B cell (primary cell): ENCODE measurements at regions not wholly inside any gene's neighbourhood (a gene's known extent, or its start where the extent isn't known, plus 50 kb on each side); places are given as distances from the start of the nearest gene placed in this dataset.

Experiments
- ATAC-seq: fragments of 200-7000 bp; cut with Tn5 transposase; one replicate; pipeline ENCODE4 v1.10.0; 2021; ENCODE audit warnings: low read depth, mild to moderate bottlenecking, moderate number of reproducible peaks, moderate library complexity
- CTCF ChIA-PET: fragments of 350-600 bp; sonication (Branson Sonifier 250); formaldehyde crosslinking; loops from one replicate; lab custom pipeline; 2021; ENCODE audit warnings: antibody characterized with exemption, inconsistent platforms; lab: Charles Lee
- POLR2A ChIA-PET: fragments of 350-600 bp; sonication (Branson Sonifier 250); formaldehyde crosslinking; loops from one replicate; lab custom pipeline; 2021; ENCODE audit warnings: antibody characterized with exemption; lab: Charles Lee
- DNase-seq: peaks from one replicate; pipeline ENCODE4 v3.0.0; 2013
- H2AFZ ChIP-seq: 2 replicates; pipeline ENCODE4 v1.6.1; 2012; ENCODE audit warnings: mild to moderate bottlenecking, low read depth, low read length; ENCODE audit not compliant: insufficient read depth, poor library complexity, severe bottlenecking
- H3K27ac ChIP-seq, 2 donors: 1 replicate in 1 of 2; 2 replicates in 1 of 2; pipeline ENCODE4 v1.5.1; 2012 to 2013; ENCODE audit warnings: low read length in 2 of 2, mild to moderate bottlenecking in 2 of 2, moderate library complexity in 1 of 2
- H3K27me3 ChIP-seq, 4 experiments: fragments of 200-600 bp in 1 of 4; sonication (generic) in 1 of 4; replicated peaks in 1 of 4; 1 replicate in 2 of 4; 2 replicates in 2 of 4; pipeline versions ENCODE4 v1.6.1 to v1.7.0; 2013 to 2016; ENCODE audit warnings: low read length in 3 of 4, mild to moderate bottlenecking in 2 of 4, mixed read lengths in 1 of 4, moderate library complexity in 1 of 4; ENCODE audit not compliant: insufficient read depth in 4 of 4, control insufficient read depth in 3 of 4; ENCODE audit errors: control extremely low read depth in 1 of 4
- H3K36me3 ChIP-seq, 2 experiments: replicated peaks in 1 of 2; 1 replicate in 1 of 2; 2 replicates in 1 of 2; pipeline versions ENCODE4 v1.6.1 to v1.7.1; 2013; ENCODE audit warnings: low read length in 1 of 2; ENCODE audit not compliant: insufficient read depth in 2 of 2, control insufficient read depth in 1 of 2; ENCODE audit errors: control extremely low read depth in 1 of 2, extremely low read depth in 1 of 2
- H3K4me1 ChIP-seq, 2 donors: fragments of 200-600 bp in 1 of 2; sonication (generic) in 1 of 2; 1 replicate in 1 of 2; 2 replicates in 1 of 2; pipeline versions ENCODE4 v1.5.1 to v1.6.1; 2013 to 2017; ENCODE audit warnings: low read length in 2 of 2; ENCODE audit not compliant: control insufficient read depth in 2 of 2, insufficient read depth in 2 of 2
- H3K4me2 ChIP-seq: replicated peaks from 2 replicates; pipeline ENCODE3; 2012; ENCODE audit warnings: mild to moderate bottlenecking, low read depth, low read length; ENCODE audit not compliant: poor library complexity, severe bottlenecking
- H3K4me3 ChIP-seq, 5 experiments: fragments of 200-600 bp in 1 of 5; sonication (generic) in 1 of 5; 1 replicate in 3 of 5; 2 replicates in 2 of 5; pipeline versions ENCODE4 v1.5.1 to v1.7.0; 2011 to 2016; ENCODE audit warnings: low read length in 4 of 5, mild to moderate bottlenecking in 4 of 5, low read depth in 2 of 5, control low read depth in 1 of 5, moderate library complexity in 1 of 5; ENCODE audit not compliant: insufficient read depth in 1 of 5; ENCODE audit errors: control extremely low read depth in 1 of 5, extremely low read depth in 1 of 5
- H3K79me2 ChIP-seq: fragments of 200-600 bp; sonication (generic); one replicate; pipeline ENCODE4 v1.6.0; 2016; ENCODE audit warnings: low read length; ENCODE audit not compliant: control insufficient read depth, insufficient read depth
- H3K9ac ChIP-seq: fragments of 200-600 bp; sonication (generic); 2 replicates; pipeline ENCODE4 v1.6.1; 2017; ENCODE audit warnings: mild to moderate bottlenecking, low read length, moderate library complexity
- H3K9me3 ChIP-seq, 3 donors: one replicate each; pipeline versions ENCODE4 v1.6.1 to v1.7.1; 2013; ENCODE audit warnings: low read length in 2 of 3; ENCODE audit not compliant: control insufficient read depth in 2 of 3, insufficient read depth in 1 of 3; ENCODE audit errors: control extremely low read depth in 1 of 3
- H4K20me1 ChIP-seq: 2 replicates; pipeline ENCODE4 v1.6.0; 2012; ENCODE audit warnings: mild to moderate bottlenecking, low read length; ENCODE audit not compliant: insufficient read depth, control insufficient read depth, poor library complexity, severe bottlenecking
- H3K27ac Mint-ChIP-seq: one replicate; pipeline ENCODE4 v1.8.0; 2021; ENCODE audit warnings: mixed read lengths
- H3K27me3 Mint-ChIP-seq: one replicate; pipeline ENCODE4 v1.8.0; 2021; ENCODE audit warnings: mixed read lengths
- H3K4me1 Mint-ChIP-seq: one replicate; pipeline ENCODE4 v1.8.0; 2021; ENCODE audit warnings: mixed read lengths
- H3K4me3 Mint-ChIP-seq: one replicate; pipeline ENCODE4 v1.8.0; 2021; ENCODE audit warnings: mixed read lengths
- H3K9me3 Mint-ChIP-seq: one replicate; pipeline ENCODE4 v1.8.0; 2022; ENCODE audit warnings: mixed read lengths; ENCODE audit not compliant: insufficient read depth
- CTCF ChIP-seq: fragments of 200-600 bp; IDR thresholded peaks from one replicate; pipeline ENCODE4 v1.8.0; 2022; ENCODE audit warnings: antibody characterized with exemption, mild to moderate bottlenecking
- EZH2 ChIP-seq: IDR thresholded peaks from 2 replicates; pipeline ENCODE4 v1.6.1; 2012; ENCODE audit warnings: borderline replicate concordance, low read depth, mild to moderate bottlenecking, moderate library complexity, low read length; ENCODE audit not compliant: insufficient read depth, poor library complexity, severe bottlenecking
- WGBS: methylation state at CpG from one replicate; pipeline ENCODE4 v1.1.5; 2013; ENCODE audit warnings: missing lambda C conversion rate; ENCODE audit not compliant: insufficient coverage; 5-methylcytosine and 5-hydroxymethylcytosine counted together
- intact Hi-C: fragments of 100-400 bp; cut with micrococcal nuclease; formaldehyde crosslinking; loops from one replicate; pipeline ENCODE4 v1.10.0; 2022

GRCh38 chr7:10704653-10705052 is 269.0 kb upstream of the PHF14 start:
- ATAC-seq (no peak), DNase-seq (no peak)
- Histone ChIP-seq H3K79me2 (no peaks in the 10 kb centered on the region), H3K36me3 (no peaks in the 10 kb centered on the region), H2AFZ (no peak overlapping the region), H3K9me3 (no peaks in the 10 kb centered on the region), H3K4me3 (no peak overlapping the region), H4K20me1 (no peaks in the 10 kb centered on the region), H3K27ac (no peak overlapping the region), H3K4me2 (no peak overlapping the region), H3K27me3 (no peaks in the 10 kb centered on the region), H3K4me1 (no peaks in the 10 kb centered on the region), H3K9ac (no peak overlapping the region)
- Mint-ChIP-seq H3K27me3 (no peaks in the 10 kb centered on the region), H3K4me1 (peaks cover 7% of the 10 kb centered on the region), H3K4me3 (no peak overlapping the region), H3K27ac (no peak overlapping the region), H3K9me3 (peaks cover 3% of the 10 kb centered on the region)
- 100% methylated on average over 4 of the region's 4 CpGs for WGBS
- TF ChIP-seq CTCF (no peak), EZH2 (no peak)
- CTCF ChIA-PET, result no interaction called here
- intact Hi-C loops, result no loop called here
- POLR2A ChIA-PET, result no interaction called here

GRCh38 chr7:10706875-10707493 is 266.7 kb upstream of the PHF14 start:
- CTCF ChIA-PET, result no interaction called here
- peaks cover 7% of the 10 kb centered on the region for H3K4me1 Mint-ChIP-seq
- H3K27ac Mint-ChIP-seq, result no peak overlapping the region
- POLR2A ChIA-PET, result no interaction called here
- ATAC-seq, result peak; percentile 31
- no peak overlapping the region for H3K9ac ChIP-seq
- no peak overlapping the region for H3K27ac ChIP-seq
- 0% methylated on average over 3 of the region's 3 CpGs for WGBS
- no peaks in the 10 kb centered on the region for H3K27me3 Mint-ChIP-seq
- H3K4me1 ChIP-seq, result no peaks in the 10 kb centered on the region
- no peaks in the 10 kb centered on the region for H3K36me3 ChIP-seq
- intact Hi-C loops, result no loop called here
- H2AFZ ChIP-seq, result no peak overlapping the region
- H3K9me3 ChIP-seq, result no peaks in the 10 kb centered on the region
- H3K4me3 ChIP-seq, result no peak overlapping the region
- no peaks in the 10 kb centered on the region for H3K79me2 ChIP-seq
- no peaks in the 10 kb centered on the region for H3K27me3 ChIP-seq
- H3K4me2 ChIP-seq, result no peak overlapping the region
- H3K9me3 Mint-ChIP-seq, result no peaks in the 10 kb centered on the region
- DNase-seq, result peak; percentile 9
- no peaks in the 10 kb centered on the region for H4K20me1 ChIP-seq
- no peak for TF ChIP-seq EZH2
- no peak for TF ChIP-seq CTCF
- H3K4me3 Mint-ChIP-seq, result no peak overlapping the region
